M059J (cell line): ENCODE measurements at regions not wholly inside any gene's neighbourhood (a gene's known extent, or its start where the extent isn't known, plus 50 kb on each side); places are given as distances from the start of the nearest gene placed in this dataset.

Experiments used
- DNase-seq: peaks from one replicate; pipeline ENCODE4 v3.0.0-alpha.2; 2012; ENCODE audit warnings: low read depth

DNA sequence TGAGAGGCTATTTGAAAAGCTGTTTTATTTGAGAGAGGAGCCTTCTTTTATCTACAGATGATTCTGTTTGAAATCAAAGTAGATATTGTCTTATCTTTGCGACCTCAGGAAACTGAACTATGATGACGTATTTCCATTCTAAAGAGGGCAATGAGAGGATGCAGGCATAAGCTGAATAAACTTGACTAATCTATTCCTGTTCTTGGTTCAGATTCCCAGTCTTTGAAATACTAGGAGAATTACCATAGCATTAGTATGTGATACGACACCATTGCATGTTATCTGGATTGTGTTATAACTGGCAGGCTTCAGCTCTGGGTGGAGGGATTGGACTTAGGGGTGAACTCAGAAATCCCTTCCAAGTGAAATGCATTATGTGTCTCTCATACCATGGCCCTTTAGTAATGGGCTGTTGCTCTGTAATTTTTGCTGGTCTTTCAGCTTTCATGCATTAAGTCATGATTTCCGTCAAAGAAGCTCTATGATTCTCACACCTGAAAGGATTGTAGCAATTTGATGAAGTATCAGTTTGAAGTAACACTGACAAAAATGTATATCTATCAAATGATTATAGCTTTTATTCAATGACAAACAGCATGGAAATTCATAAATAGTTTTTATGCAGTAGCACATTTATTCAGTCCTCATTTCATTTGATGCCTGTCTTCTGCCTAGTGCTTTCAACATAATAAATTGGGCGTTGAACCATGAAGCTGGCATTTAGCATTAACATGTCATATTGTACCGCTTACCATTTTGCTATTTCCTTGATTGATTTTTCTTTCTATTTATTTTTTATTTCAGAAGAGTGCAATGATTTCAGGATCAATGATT, 138.4 kb upstream of the SPACA1 start:
- DNase-seq: peak; percentile 4

DNA sequence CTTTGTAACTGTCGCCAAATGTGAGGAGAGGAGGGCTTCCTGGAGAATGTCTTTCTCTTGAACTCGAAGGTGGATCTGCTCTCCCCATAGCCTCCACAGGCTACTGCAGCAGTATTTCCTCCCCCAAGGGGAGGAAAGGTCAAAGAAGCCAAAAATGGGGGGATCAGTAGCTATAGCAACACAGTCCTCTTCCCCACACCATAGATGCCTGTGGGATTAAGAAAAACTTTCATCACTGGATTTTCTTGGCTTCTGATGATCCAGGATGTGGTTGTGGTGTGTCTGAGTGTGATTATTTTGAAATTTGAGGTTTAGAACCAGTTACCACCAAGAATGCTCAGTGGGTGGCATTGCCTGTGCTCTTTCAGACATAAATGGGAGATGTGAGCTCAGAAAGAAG, 140.1 kb upstream of the SPACA1 start:
- DNase-seq: peak; percentile 81

DNA sequence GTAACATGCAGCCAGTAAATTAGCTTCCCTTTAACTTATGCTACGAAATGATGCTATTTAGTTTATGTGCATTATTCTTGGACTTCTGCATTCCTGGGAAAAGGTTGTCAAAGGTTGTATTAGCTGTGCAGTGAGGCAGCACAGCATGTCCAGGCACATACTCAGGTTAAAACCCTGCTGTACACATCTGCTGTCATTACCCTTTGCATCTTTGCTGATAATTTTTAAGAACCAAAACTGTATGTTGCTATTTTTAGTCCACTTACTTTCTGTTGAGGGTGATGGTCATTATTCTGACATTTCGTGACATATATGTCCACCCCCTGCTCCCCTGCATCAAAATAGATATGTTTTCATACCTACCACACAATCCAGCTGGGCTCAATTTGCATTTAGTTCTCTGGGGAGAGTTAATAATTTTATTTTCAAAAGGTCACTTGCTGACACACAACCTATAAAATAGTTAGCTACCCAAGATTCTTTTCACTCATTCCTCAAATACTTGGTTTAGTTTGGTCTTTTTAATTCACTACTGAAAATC, 142.5 kb upstream of the SPACA1 start:
- no peak for DNase-seq

DNA sequence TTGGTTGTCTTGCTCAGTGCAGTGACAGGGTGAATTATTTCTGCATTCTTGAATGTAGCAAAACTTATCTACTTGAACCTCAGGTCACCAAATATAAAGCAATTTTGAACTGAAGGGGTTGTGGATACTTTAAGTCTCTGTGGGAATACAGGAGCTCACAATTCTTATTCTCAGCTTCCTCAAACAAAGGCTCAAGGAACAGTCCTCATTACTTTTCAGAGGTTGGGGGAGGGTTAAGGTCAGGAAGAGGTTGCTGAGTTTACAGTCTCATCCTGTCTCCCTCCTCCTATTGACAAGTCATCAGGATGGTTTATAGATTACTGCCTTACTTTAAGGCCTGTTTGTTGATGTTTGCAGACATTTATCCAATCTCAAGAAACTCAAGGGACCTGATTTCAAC, 143.6 kb upstream of the SPACA1 start:
- no peak for DNase-seq

DNA sequence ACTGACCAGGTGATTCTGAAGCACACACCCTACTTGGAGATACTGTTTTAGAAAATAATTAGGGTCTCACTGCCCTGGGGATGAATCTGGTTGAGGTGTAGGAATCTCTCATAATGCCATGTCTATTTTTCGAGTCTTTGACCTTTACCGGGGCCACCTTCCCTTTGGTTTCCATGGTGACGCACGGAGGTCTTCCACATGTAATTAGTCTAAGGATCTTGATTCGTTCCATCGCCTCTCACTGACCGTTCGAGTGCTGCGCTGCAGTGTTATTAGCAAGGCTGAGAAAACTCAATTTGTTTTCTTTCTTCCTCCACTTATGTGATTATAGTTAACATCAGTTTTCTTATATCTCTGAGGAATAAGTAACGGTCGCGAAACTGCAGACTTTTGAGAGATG, 144.3 kb upstream of the SPACA1 start:
- no peak for DNase-seq

DNA sequence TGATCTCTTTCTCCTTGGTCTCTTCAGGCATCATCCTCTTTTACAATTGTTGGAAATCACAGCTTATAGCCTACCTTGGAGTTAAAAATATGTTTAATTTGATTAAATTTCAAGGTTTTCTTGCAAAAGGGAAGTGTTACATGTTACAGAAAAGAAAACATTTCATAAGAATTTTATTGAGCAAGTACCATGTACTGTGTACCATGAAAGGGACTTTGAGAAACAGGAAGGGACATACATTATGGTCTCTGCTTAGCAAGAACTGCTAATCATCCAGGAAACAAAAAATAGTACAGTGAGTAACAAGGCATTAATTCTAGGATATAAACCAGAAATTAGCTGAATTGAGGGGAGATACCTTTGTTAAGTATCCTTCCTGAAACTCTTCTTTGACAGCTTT, 145.3 kb upstream of the SPACA1 start:
- DNase-seq: no peak

DNA sequence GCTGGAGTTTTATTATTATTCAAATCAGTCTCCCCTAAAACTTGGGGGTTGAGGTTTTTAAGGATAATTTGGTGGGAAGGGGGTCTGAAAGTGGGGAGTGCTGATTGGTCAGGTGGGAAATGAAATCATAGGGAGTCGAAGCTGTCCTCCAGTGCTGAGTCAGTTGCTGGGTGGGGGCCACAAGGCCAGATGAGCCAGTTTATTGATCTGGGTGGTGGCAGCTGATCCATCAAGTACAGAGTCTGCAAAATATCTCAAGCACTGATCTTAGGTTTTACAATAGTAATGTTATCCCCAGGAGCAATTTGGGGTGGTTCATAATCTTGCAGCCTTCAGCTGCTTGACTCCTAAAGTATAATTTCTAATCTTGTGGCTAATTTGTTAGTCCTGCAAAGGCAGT, 146.0 kb upstream of the SPACA1 start:
- no peak for DNase-seq

DNA sequence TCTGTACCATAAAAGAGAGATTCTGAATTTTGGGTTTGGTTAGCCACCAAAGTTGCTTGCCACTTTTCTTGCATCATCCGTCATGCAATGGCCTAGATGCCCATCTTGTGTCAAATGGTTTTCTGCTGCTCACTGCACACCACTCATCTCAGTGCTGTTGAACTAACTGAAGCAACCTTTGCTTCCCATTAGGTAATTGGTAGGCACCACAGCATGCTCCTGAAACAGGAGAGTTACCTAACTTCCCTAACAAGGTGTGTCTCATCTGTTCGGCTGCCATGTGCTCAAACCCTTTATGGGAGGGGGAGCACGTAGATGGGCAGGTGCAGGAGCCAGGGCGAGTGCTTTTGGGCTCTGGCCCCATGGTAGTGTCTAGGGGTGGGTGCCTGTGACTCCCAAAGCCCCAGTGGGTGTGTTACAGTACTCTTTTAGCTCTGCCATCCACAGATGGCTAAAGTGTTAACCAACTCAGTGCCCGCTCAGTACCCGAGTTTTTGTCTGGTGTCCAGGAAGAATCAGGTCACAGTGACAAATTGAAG, 147.4 kb upstream of the SPACA1 start:
- DNase-seq: no peak

DNA sequence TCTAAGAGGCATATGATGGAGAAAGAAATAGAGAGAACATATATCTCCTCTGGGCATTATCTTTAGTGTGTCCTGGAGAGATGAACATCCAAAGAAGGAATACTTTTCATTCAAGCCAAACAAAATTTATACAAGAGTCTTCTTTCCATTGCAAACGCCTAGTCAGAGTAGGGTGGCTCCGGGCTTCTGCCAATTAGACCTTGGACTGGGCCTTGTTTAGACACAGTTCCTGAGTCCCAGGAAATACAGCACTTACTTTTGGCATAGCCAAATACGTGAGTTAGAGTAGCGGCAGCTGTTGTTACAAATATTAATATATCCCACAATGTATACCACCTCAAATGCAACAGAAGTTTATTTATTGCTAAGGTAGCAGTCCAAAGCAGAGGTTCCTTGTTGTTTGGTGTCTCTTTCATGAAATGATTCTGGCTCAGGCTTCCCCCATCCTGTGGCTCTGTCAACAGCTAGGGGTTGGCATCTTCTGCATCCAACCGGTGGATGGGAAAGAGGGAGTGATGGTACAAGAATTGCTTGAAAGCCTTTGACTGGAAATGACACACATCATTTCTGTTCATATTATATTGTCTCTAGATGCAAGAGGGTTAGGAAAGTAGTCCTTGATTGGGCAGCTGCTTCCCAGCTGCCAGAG, 148.0 kb upstream of the SPACA1 start:
- DNase-seq: no peak

DNA sequence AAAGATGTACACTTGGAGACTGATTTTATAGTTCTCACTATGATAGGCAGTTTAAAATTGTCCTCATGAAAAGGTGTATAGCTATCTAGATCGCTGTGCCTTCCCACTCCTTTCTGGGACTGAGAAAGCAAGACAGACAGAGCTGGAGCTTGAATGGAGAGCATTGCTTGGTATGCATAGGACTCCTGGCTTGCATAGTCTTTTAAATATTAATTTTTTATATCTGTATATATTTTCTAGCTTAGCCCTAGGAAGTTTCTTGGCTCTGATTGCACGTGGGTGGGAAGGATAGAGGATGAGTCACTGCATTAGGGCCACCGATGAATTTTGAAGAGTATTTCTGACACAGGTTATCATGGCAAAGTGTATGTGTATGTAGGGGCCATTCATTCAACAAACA, 150.0 kb upstream of the SPACA1 start:
- DNase-seq: no peak

DNA sequence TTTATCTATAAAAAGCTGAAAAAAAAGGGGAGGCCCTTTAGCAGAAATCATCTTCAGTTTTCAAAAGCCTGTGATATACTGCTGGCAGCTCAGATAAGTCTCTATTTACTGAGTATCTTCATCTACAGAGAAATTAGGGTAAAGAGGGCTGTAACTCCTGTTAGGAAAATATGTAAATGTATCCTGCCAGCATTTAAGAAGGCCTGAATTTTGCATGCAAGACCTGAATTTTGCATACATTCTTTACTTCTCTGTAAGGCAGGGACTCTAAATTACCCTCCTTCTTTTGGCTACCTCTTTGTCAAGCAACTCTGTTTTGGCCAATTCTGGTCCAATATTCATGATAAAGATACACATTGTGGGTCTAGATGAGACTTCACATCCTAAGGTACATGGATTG, 150.6 kb upstream of the SPACA1 start:
- DNase-seq: no peak

DNA sequence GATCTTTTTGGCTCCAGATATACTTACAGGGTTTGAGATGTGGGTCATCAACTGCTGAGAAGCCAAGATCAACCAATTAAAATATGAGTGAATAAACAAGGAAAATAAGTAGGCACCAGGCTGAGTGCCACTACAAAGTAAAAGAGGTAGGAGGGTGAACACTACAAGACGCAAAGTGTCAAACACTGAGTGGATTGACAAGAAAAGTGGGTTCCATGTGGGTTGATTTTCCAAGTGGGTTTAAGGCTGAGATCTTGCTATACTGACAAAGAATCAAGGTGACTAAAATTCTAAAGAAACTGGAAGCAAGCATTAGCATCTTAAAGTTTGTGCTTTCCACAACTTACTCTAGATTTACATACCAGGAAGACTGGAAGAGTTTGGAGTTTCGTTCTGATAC, 160.4 kb upstream of the SPACA1 start:
- no peak for DNase-seq

DNA sequence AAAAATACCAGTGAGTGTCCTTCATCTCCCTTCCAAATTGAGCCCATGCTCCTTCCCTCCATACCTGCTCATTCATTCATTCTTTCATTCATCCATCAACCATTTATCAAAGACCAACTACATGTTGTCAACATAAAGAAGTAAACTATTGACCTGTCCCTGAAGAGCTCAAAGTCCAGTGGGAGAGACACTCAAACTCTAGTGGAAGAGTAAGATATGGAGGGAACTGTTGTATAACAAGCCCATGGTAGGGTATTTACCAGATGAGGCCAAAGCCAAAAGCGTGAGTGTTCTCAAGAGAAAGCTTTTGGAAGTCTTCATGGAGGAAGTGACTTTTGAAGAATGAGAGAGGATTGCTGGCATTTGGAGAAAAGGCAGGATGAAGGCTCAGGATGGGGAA, 163.4 kb upstream of the SPACA1 start:
- no peak for DNase-seq

DNA sequence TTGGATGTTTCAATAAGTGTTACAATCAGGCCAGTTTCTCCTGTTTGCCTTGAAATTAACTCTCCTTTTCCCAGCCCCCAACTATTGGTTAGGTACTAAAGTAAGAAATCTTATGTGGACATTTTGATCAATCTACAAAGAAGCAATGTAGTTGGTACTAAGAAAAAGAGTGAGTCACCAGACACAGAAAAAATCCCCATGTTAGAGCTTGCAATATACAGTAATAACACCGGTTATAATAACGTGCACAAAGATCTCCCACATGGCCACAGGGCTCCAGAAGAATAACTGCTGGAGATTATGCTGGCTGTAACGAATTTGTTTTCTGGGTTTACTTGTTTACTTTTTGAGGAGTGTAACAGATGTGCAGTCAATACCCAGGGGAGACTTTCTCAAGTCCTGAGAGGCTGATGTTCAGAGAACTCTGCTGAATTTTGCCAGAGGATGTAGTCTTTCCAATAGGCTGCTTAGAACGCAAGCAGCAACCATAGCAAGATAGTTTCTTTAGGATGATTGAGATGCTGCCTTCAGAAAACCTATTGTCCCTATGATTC, 166.2 kb upstream of the SPACA1 start:
- no peak for DNase-seq

DNA sequence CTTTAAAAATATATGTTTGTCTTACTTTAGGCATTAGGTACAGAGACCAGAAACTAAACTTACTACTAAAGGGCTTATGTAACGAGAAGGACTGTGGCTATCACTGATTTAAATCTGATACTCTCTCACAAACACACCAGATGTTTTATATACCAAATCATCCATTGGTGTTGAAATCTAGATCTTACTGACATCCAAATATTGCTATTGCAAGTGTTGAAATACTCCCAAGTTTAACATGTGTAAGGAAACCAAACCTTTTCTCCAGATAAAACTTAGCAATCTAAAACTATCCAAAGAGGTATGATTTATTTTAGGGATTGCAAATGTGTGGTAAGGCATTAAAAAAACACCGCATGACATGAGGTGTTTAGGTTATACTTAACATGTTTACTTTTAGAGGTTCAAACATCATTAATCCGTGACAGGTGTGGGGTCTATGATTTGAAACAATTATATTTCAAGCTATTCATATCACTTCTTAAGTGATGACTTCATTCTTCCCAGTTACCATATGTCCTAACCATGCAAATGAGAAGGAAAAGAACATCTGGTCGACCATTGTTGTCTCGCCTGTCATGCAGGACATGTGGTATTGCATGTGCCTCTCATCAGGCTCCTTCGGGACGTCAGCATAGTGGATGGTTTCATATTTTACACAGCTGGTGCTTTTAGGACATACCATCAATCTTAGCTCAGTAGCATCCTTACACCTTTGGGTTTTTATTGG, 168.3 kb upstream of the SPACA1 start:
- DNase-seq: no peak

DNA sequence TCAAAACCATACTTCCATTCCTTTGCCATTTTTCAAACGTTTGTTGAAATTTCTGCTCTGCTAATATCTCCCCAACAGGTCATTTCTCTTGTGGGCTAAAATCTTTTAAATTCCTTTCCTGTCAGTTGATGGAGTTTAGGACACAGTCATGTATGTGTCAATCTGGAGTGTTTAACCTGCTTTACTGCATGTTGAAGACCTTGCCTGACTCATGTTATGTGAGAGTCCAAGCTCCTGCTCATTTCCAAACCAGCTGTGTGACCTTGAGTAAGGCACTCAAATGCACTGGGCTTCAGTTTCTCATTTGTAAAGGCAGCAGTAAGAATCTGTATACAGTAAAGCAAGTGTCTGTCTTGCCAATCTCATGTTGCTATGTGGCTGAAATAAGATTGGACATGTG, 171.9 kb upstream of the SPACA1 start:
- DNase-seq: no peak

DNA sequence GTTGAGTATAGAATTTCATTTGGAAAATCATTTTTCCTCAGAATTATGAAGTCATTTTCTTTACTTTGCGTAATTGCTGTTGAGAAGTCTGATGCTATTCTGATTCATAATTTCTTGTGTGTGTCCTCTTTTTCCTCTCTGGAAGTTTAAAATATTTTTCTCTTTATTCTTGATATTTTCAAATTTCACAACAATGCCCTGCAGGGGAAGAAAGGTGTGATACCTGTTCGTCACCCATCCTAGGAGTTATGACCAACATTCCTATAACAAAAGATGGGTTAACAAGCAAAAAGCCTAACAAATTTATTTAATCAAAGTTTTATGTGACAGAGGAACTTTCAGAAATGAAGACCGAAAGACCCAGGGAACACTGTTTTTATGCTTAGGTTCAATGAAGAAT, 171.5 kb upstream of the AKIRIN2 start:
- DNase-seq: no peak

DNA sequence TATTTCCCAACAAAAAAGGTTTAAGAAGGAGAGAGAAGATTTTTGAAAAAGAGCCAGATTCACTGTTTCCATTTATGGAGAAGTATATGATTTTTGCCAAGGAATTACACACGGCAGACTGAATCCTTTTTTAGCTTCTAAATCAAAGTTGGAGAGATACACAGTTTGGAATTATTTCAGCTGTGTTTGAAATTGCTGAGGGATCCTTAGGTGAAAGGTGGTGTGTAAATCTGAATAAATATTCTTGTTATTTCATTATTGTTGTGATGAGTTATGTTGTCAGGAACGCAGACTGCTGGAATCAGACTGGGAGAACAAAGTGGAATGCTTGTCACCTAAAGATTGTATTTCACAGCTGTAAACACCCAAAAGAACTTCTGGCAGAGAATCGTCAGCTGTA, 168.5 kb upstream of the AKIRIN2 start:
- DNase-seq: peak; percentile 1

DNA sequence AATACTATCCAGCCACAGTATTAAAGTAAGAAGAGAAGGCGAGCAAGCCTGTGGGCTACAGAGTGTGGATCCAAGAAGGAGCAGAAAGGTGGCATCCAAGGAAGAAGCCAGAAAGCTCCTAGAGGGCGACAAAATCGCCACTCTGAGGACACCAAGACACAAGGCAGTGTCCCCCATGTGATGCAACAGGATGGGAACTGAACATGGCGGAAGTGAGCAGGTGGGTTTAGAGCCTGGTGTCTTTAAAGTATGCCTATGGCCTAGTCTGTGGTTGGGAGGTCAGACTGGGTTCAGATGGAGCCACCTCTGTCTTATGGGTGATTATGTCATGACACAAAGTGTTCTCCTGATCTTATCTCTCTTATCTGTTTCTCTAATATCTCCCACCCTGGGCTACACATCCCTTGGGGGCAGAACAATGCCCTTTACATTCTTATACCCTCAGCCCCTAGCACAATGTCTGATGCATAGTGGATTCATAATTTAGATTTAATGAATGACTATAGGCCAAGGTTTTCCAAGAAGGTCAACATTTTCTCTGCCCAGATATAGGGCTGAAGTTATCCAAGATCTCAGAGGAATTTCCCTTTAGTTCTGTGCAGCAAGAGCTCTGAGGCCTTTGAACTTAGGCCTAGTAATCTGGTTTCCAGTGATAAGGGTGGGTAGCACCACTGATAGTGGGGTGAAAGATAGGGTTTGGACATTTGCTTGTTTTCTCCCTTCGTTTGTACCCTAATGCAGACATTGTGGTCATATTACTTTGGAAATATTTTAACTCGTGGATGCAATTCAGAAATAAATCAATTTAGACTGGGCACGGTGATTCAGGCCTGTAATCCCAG, 167.3 kb upstream of the AKIRIN2 start:
- no peak for DNase-seq

DNA sequence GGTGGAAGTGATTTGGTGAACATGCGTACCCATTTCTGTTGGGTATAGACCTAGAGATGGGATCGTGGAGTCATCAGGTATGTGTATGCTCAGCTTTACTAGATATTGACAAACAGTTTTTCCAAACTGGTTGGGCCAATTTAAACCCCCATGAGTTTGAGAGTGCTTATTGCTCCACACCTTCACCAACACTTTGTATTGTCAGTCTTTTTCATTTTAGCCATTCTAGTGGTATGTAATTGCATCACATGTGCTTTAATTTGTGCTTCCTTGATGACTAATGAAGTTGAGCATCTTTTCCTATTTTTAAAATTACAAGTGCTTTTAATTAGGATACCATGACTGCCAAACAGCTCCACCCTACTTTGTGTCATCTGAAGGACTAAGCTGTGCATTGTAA, 158.9 kb upstream of the AKIRIN2 start:
- no peak for DNase-seq

DNA sequence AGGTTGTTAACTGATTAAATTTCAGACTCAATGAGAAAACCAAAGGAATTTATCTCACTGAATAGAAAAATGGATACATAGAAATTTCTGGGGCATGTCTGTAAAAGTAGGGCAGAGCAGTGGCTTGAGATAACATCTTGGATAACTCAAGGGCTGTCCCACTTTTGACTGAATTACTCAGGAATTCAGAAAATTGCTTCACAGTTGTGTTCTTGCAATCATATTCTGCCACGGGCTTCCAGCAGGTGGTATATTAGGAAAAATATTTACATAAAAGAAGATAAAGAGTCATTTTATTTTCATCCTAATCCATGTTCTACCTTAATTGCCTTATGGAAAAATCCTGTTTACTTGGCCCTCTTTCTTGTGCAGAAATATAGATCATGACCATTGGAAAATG, 156.4 kb upstream of the AKIRIN2 start:
- no peak for DNase-seq
